GM23248 (cell line): ENCODE measurements at regions not wholly inside any gene's neighbourhood (a gene's known extent, or its start where the extent isn't known, plus 50 kb on each side); places are given as distances from the start of the nearest gene placed in this dataset.
A peak's percentile ranks its signal among the peaks of the same experiment; 100 is the strongest.

Source experiments
- DNase-seq: peaks from one replicate; pipeline ENCODE4 v3.0.0-alpha.2; 2015
- H2AFZ ChIP-seq: fragments of 200-600 bp; sonication (generic); 2 replicates; pipeline ENCODE4 v1.6.1; 2016; ENCODE audit warnings: antibody characterized with exemption
- H3F3A ChIP-seq: fragments of 200-600 bp; sonication (generic); 2 replicates; pipeline ENCODE4 v1.6.1; 2016; ENCODE audit warnings: mild to moderate bottlenecking, antibody characterized with exemption, mixed run types; ENCODE audit not compliant: insufficient read depth
- H3K27ac ChIP-seq: fragments of 200-600 bp; sonication (generic); 2 replicates; pipeline ENCODE4 v1.5.1; 2016; ENCODE audit warnings: mild to moderate bottlenecking
- H3K27me3 ChIP-seq: fragments of 200-600 bp; sonication (generic); replicated peaks from 2 replicates; pipeline ENCODE4 v1.6.1; 2016; ENCODE audit warnings: mild to moderate bottlenecking; ENCODE audit not compliant: insufficient read depth
- H3K36me3 ChIP-seq: fragments of 200-600 bp; sonication (generic); 2 replicates; pipeline ENCODE4 v1.6.1; 2016; ENCODE audit warnings: low read depth, mild to moderate bottlenecking
- H3K4me1 ChIP-seq: fragments of 200-600 bp; sonication (generic); 2 replicates; pipeline ENCODE4 v1.6.1; 2016; ENCODE audit warnings: mild to moderate bottlenecking; ENCODE audit not compliant: insufficient read depth
- H3K4me2 ChIP-seq: fragments of 200-600 bp; sonication (generic); one replicate; pipeline ENCODE4 v1.6.1; 2016; ENCODE audit warnings: mild to moderate bottlenecking; ENCODE audit not compliant: unreplicated experiment
- H3K4me3 ChIP-seq: fragments of 200-600 bp; sonication (generic); 2 replicates; pipeline ENCODE4 v1.5.1; 2016; ENCODE audit warnings: mild to moderate bottlenecking
- H3K79me2 ChIP-seq: fragments of 200-600 bp; sonication (generic); 2 replicates; pipeline ENCODE4 v1.6.1; 2016; ENCODE audit warnings: mild to moderate bottlenecking; ENCODE audit not compliant: insufficient read depth
- H3K9ac ChIP-seq: fragments of 200-600 bp; sonication (generic); 2 replicates; pipeline ENCODE4 v1.6.1; 2016; ENCODE audit warnings: mild to moderate bottlenecking
- H3K9me2 ChIP-seq: fragments of 200-600 bp; sonication (generic); 2 replicates; pipeline ENCODE4 v1.6.1; 2016; ENCODE audit warnings: mixed run types, mild to moderate bottlenecking, moderate library complexity; ENCODE audit not compliant: insufficient read depth
- H3K9me3 ChIP-seq: fragments of 200-600 bp; sonication (generic); one replicate; pipeline ENCODE4 v1.6.1; 2017; ENCODE audit warnings: low read depth
- H4K20me1 ChIP-seq: fragments of 200-600 bp; sonication (generic); 2 replicates; pipeline ENCODE4 v1.6.0; 2016; ENCODE audit not compliant: insufficient read depth
- EZH2 ChIP-seq: fragments of 200-600 bp; sonication (generic); IDR thresholded peaks from 2 replicates; pipeline ENCODE4 v1.6.1; 2018; ENCODE audit warnings: antibody characterized with exemption, mild to moderate bottlenecking; ENCODE audit not compliant: insufficient read depth, poor library complexity, severe bottlenecking
- EZH2phosphoT487 ChIP-seq: fragments of 200-600 bp; sonication (generic); IDR thresholded peaks from 2 replicates; pipeline ENCODE4 v1.6.1; 2018; ENCODE audit warnings: antibody characterized with exemption, moderate library complexity, mild to moderate bottlenecking, low read depth; ENCODE audit not compliant: insufficient read depth
- WGBS, 2 experiments: methylation state at CpG; one replicate each; pipeline ENCODE4 v1.1.6; 2015 to 2017; ENCODE audit warnings: low lambda C conversion rate in 2 of 2, low coverage in 1 of 2; ENCODE audit errors: missing lambda C conversion rate in 2 of 2; 5-methylcytosine and 5-hydroxymethylcytosine counted together
- in situ Hi-C: fragments of 300-500 bp; cut with MboI; formaldehyde crosslinking; loops from 2 replicates; pipeline ENCODE4 v1.15.0; 2020

- Histone ChIP-seq H3K9me3 (no peaks in the 10 kb centered on the region), H3K4me1 (peaks cover 35% of the 10 kb centered on the region), H3F3A (peaks cover 10% of the 10 kb centered on the region), H3K27ac (peak overlapping the region; percentile 86), H3K4me2 (peak overlapping the region; percentile 87), H3K4me3 (peak overlapping the region; percentile 75), H3K36me3 (no peaks in the 10 kb centered on the region), H2AFZ (peak overlapping the region; percentile 75), H3K9ac (peak overlapping the region; percentile 85), H4K20me1 (no peaks in the 10 kb centered on the region), H3K9me2 (no peaks in the 10 kb centered on the region), H3K79me2 (no peaks in the 10 kb centered on the region), H3K27me3 (no peaks in the 10 kb centered on the region)
- peak; percentile 85 for DNase-seq
- WGBS, 2 experiments = 1 to 3% methylated on average over 19 to 28 of the region's 28 CpGs
- no peak for TF ChIP-seq EZH2phosphoT487
- in situ Hi-C loops = loop anchor here (25.0 kb wide), 1 partner anchor 572 kb away; no protein-coding TSS in a partner anchor
Observed at GRCh38 chr18:22558945-22559385, 141.2 kb upstream of the CTAGE1 start.

GRCh38 chr18:22559414-22560274 lies 141.9 kb upstream of the CTAGE1 start:
- Histone ChIP-seq H2AFZ (peak overlapping the region; percentile 75), H3K4me2 (peak overlapping the region; percentile 87), H3K9me2 (no peaks in the 10 kb centered on the region), H4K20me1 (no peaks in the 10 kb centered on the region), H3K36me3 (no peaks in the 10 kb centered on the region), H3K27ac (peak overlapping the region; percentile 86), H3K79me2 (no peaks in the 10 kb centered on the region), H3K9ac (peak overlapping the region; percentile 85), H3K4me3 (peak overlapping the region; percentile 75), H3K27me3 (no peaks in the 10 kb centered on the region), H3F3A (peaks cover 17% of the 10 kb centered on the region), H3K9me3 (no peaks in the 10 kb centered on the region), H3K4me1 (peaks cover 41% of the 10 kb centered on the region)
- peak; percentile 89 for DNase-seq
- in situ Hi-C loops = loop anchor here (5.0 to 25.0 kb wide), 3 partner anchors 392 to 645 kb away; partner anchors contain the start of gene GATA6
- TF ChIP-seq EZH2 = no peak
- TF ChIP-seq EZH2phosphoT487 = no peak
- 2% methylated on average over 55 to 59 of the region's 63 CpGs for WGBS, 2 experiments

- Histone ChIP-seq H3K9me3 (no peaks in the 10 kb centered on the region), H3K36me3 (no peaks in the 10 kb centered on the region), H4K20me1 (no peaks in the 10 kb centered on the region), H2AFZ (peak overlapping the region; percentile 75), H3K9ac (peak overlapping the region; percentile 85), H3K4me3 (peak overlapping the region; percentile 75), H3F3A (peaks cover 20% of the 10 kb centered on the region), H3K79me2 (no peaks in the 10 kb centered on the region), H3K9me2 (no peaks in the 10 kb centered on the region), H3K4me2 (peak overlapping the region; percentile 87), H3K27ac (peak overlapping the region; percentile 86), H3K27me3 (no peaks in the 10 kb centered on the region), H3K4me1 (peaks cover 38% of the 10 kb centered on the region)
- in situ Hi-C loops = loop anchor here (5.0 to 25.0 kb wide), 3 partner anchors 393 to 645 kb away; partner anchors contain the start of gene GATA6
- no peak for DNase-seq
- WGBS, 2 experiments = 38 to 44% methylated on average over 8 of the region's 8 CpGs
- TF ChIP-seq EZH2phosphoT487 = no peak
- no peak for TF ChIP-seq EZH2
Observed at GRCh38 chr18:22560275-22560610, 142.5 kb upstream of the CTAGE1 start.

- H2AFZ ChIP-seq = peak overlapping the region; percentile 75; the same call in 1 of the 2 replicates
- H3K4me1 ChIP-seq = peaks cover 37% of the 10 kb centered on the region
- no peaks in the 10 kb centered on the region for H3K9me2 ChIP-seq
- TF ChIP-seq EZH2 (no peak), EZH2phosphoT487 (no peak)
- H4K20me1 ChIP-seq = no peaks in the 10 kb centered on the region
- H3K9ac ChIP-seq = peak overlapping the region; percentile 85
- peak overlapping the region; percentile 75; the same call in 1 of the 2 replicates for H3K4me3 ChIP-seq
- no peaks in the 10 kb centered on the region for H3K27me3 ChIP-seq
- no peak for DNase-seq
- 100% methylated on average over 1 of the region's 1 CpG for WGBS, 2 experiments
- peak overlapping the region; percentile 87 for H3K4me2 ChIP-seq
- peak overlapping the region; percentile 86 for H3K27ac ChIP-seq
- H3K9me3 ChIP-seq = no peaks in the 10 kb centered on the region
- in situ Hi-C loops = loop anchor here (5.0 to 25.0 kb wide), 3 partner anchors 393 to 646 kb away; partner anchors contain the start of gene GATA6
- peaks cover 20% of the 10 kb centered on the region for H3F3A ChIP-seq
- no peaks in the 10 kb centered on the region for H3K36me3 ChIP-seq
- H3K79me2 ChIP-seq = no peaks in the 10 kb centered on the region
Observed at GRCh38 chr18:22560797-22561196, 143.1 kb upstream of the CTAGE1 start.
